HG02623 (cell line): ENCODE measurements at regions not wholly inside any gene's neighbourhood (a gene's known extent, or its start where the extent isn't known, plus 50 kb on each side); places are given as distances from the start of the nearest gene placed in this dataset.

Experiments used
- ATAC-seq: cut with Tn5 transposase; IDR thresholded peaks from one replicate; pipeline ENCODE4 v1.9.1; 2021; ENCODE audit warnings: moderate library complexity; ENCODE audit not compliant: unreplicated experiment

DNA sequence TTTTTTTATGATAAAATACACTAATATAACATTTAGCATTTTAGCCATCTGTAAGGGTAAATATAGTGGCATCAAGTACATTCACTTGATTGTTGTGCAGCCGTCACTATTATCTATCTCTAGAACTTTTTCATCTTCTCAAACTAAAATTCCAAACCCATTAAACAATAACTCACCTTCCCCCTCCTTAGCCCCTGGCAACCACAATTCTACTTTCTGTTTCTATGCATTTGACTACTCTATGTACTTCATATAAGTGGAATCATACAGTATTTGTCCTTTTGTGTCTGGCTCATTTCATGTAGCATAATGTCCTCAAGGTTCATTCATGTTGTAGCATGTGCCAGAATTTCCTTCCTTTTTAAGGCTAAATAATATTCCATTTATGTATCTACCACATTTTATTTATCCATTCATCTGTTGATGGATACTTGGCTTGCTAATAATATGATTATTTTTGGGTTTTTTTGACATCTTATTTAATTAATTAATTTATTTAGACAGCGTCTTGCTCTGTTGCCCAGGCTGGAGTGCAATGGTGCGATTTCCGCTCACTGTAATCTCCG, 69.6 kb upstream of the MACF1 start:
- no peak for ATAC-seq

DNA sequence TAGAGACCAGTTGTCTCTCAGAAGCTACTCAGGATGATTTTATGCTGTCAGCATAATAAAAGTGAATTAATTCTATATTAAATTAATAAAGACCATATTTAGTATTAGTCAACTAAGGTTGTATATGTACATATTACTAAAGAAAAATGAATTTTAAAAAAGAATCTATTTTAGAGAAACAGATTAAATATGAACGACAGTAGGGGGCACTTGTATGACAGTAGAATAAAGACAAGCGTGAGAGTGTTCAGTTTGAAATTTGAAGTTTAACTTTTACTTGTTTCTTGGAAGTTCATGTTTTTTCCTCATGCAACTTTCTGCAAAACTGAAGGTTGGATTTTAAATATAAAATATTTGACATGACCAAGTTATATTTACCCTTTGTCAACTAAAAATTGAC, 67.9 kb upstream of the MACF1 start:
- ATAC-seq, result no peak

DNA sequence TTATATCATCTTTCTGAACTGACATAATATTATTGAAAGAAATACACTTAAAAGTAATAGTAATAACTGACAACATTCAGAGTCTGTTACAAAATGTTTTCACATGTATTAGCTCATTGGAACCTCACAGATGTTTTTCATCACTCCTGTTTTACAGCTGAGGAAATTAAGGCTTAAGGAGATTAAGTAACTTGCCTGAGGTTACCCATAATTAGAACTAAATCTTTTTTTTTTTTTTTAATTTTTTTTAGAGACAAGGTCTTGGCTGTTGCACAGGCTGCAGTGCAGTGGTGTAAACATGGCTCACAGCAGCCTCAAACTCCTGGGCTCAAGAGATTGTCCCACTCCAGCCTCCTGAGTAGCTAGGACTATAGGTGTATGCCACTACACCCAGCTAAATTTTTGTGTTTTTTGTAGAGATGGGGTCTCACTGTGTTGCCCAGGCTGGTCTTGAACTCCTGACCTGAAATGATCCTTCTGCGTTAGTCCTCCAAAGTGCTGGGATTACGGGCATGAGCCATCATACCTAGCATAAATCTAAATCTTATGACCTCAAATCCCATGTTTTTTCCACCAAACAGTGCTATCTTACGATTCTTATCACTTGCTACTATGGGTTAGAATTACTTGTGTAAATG, 64.7 kb upstream of the MACF1 start:
- ATAC-seq, result no peak

DNA sequence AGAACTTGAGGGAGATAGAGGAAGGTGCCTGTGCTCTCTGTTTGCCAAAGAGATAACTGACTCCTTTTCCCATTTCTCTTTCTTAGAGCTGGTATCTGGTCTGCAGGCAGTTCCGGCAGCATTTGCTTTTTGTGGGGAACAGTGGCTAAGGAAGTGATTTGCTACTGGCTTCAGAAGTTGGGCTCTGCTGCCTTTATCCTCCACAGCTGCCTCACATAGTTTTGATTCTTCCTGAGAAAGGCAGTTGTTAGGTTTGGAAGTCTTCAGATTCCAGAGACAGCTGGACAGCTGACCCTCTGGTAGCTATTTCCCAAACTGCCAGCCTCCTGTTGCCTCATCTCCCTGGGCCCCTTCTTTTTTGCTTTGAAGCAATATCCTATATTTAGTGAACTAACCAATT, 62.6 kb upstream of the MACF1 start:
- ATAC-seq, result no peak

DNA sequence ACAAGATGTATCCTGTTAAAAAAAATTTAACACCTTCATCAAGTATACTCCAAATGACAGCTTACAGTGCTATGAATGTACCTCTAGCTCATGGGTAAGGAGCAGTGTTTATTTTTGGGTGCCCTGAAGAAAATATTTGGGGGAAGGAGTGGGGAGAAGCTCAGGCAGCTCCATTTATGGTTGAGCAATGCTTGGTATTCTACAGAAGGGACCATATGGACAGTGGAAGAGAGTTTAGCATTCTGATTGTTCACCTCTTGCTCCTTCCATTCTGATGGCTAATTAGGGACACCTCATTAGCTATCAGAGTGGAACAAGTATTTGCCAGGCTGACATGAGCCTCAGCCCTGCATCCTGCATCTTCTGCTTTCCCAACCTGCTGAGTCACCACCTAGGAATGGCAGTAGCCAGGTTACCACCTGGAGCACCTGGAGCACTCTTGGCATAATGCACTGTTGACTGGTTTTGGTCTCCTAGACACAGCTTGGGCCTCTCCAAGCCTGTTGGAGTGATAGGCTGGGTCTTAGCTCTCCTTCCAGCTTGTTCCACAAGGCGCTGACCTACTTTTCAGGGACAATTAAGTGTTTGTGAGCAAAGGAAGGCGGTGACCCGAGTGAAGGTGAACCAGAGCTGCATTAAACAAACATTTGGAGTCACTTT, 62.0 kb upstream of the MACF1 start:
- no peak for ATAC-seq

DNA sequence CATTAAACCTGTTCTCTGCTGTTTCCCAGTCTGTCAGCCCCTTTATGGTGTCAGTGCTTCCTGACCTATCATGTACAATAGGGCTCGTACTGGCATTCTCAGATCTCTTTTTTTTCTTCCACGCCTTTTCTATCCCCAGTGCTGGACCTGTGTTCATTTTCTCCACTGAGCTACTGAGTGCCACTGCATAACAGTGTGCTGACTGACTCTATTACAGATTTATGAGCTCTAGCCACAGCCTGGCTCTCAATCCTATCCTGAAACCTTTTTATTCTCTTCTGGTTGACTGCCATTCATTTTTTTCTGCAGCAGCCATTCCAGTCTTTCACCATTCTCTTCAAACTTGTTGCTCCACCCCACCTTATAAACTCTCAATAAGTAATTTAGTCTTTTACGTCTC, 59.6 kb upstream of the MACF1 start:
- ATAC-seq, result no peak

DNA sequence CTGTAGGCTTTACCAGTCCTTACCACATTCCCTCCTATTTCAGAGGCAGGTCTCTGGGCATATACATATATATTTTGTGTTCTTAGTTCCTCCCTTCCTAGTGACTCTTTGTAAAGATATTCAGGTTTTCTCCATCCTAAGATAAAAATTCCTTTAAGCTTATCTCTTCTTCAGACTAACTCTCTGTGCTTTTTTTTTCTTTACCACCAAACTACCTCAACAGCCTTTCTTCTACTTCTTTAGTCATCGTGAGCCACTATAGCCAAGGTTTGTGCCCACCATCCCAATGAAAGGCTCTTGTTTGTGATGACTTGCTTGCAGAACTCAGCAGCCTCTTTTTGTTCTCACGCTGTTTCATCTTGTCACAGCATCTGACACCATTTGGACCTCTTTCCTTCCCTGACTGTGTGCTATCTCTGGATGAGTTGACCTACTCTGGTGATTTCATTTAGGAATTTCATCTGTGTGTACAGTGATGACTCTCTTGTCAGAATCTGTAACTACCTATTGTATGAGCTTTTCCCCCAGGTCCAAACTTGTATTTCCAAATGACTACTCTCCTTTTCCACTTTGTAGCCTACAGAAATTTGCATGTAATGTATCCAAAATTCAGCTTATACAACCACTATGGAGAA, 59.0 kb upstream of the MACF1 start:
- ATAC-seq, result no peak

DNA sequence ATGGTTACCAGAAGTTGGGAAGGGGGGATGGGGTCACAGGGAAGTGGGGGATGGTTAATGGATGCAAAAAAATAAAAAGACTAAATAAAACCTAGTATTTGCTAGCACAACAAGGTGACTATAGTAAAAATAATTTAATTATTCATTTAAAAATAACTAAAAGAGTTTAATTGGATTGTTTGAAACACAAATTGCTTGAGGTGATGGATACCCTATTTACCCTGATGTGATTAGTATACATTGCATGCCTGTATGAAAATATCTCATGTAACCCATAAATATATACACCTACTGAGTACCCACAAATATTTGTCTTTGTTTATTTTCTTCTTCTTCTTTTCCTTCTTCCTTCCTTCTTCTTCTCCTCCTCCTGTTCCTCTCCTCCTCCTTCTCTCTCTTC, 57.8 kb upstream of the MACF1 start:
- ATAC-seq, result no peak

DNA sequence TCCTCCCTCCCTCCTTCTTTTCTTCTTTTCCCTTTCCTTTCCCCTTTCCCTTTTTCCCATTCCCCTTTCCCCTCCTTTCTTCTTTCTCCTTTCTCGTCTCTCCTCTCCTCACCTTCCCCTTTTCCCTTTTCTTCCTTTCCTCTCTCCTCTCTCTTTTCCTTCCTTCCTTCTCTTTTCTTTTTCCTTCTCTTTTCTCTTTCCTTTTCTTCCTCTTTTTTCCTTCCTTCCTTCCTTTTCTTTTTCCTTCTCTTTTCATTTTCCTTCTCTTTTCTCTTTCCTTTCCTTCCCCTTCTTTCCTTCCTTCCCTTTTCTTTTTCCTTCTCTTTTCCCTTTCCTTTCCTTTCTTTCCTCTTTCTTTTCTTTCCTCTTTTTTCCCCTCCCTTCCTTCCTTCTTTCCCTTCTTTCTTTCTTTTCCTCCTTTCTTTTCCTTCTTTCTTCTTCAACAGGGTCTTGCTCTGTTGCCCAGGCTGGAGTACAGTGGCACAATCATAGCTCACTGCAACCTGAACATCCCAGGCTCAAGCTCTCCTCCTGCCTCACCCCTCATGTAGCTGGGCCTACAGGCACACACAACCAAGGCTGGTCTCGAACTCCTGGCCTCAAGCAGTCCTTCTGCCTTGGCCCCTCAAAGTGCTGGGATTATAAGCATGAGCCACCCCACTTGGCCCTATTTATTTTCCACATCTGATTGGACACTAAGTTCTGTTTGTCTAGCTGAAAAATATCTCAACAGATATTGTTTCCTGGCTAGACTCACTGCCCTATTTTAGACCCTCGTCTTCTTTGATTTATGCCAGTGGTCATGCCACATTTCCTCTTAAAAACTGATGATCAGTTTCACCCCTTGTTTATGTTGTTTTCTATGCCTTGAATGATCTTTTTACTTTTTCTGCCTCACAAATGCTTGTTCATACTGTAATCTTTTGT, 57.1 kb upstream of the MACF1 start:
- no peak for ATAC-seq

DNA sequence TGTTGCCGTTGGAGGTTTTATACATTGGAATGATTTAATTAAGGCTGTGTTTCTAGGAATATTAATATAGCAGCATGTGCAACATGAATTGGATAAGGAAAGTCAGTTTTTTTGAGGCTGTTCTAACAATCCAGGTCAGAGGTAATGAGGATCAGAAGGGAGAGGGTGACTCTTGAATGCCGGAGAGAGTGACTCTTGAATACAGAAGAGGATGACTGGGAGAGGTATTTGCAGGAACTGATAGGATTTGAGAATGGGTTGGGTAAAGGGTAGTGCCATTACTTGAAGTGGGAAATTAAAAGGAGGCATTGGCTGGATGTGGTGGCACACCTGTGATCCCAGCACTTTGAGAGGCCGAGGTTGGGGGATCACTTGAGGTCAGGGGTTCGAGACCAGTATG, 55.6 kb upstream of the MACF1 start:
- no peak for ATAC-seq

DNA sequence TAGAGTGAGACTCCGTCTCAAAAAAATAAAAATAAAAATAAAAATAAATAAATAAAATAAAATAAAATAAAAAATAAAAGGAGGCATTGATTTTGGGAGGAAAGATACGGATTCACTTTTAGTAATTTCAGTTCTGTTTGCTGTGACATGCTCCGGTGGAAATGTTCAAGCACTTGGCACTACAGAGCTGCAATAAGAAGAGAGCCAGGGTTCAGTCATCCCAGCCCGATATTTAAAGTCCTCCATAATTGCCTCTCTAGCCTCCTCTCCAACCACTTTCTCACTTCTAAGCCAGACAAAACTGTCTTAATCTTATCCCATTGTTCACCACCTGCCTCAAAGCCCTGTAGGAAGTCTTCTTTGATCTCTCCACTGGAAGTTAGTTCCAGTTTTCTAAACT, 55.0 kb upstream of the MACF1 start:
- no peak for ATAC-seq

DNA sequence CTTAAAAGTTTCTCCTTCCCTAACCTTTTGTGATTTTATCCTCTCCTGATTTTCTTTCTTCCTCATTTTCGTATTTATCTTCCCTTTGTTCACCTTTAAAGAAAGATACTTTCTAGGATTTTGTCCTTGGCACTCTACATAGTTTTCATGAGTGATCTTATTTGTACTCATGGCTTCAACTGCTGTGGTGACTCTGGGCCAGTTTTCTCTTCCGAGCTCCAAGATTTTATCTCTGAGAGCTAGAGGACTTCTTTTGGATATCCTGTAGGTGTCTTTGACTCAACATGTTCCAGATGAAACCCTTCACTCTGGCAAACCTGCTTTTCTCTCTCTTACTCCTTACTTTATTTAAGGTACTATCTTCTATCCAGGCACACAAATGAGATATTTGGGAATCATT, 53.7 kb upstream of the MACF1 start:
- no peak for ATAC-seq

DNA sequence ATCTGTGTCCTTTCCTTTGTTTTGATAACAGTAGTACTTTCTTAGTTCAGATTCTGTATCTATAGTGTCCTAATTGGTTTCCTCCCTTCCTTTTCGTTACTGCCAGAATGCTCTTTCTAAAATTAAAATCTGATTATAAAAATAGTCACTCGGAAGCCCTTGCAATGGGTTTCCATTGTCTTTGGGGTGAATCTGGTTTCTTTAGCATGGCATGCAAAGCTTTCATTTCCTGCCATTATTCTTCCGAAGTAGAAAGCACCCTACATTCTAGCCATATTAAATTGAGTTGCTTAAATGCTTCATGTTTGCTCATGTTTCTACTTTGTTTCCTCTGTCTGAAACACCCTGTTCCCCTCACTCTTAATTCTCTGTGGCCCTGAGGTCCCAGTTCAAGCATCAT, 53.2 kb upstream of the MACF1 start:
- ATAC-seq, result no peak

DNA sequence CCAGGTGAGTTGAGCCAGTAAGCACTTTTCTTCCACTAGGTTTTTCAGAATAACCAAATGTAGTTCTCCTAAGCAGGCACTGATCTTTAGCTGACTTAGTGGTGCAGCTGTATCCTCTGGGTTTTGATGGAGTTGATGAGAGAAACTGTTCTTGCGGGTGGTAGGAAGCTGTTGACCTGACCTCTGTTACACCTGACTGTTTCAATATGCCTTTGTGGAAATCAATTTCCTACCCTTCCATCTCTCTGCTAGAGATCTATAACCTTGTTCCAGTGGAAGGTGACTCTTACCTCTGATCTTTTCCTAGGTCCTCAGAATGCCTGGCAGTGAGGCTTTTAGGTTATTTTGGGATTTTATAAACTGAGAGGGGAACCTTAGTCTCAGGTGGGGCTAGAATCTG, 51.6 kb upstream of the MACF1 start:
- no peak for ATAC-seq

DNA sequence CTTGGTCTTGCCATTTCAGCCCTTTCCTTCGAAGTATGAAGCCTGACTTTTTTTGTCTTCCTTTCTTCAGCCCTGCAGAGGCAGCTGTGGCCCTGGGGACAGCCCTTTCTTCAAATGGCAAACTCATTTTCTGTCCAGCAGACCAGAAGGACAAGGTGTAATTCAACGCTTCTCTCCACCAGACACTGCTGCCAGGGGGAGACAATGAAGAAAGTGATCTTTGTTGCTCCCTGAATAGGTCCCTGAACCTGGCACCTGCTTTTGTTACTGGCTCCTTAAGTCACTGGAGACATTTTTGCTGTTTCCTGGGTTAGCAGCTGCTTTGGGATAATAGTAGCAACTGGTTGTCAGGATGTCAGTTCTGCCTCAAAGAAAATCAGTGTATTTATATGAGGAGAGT, 50.8 kb upstream of the MACF1 start:
- ATAC-seq, result no peak

DNA sequence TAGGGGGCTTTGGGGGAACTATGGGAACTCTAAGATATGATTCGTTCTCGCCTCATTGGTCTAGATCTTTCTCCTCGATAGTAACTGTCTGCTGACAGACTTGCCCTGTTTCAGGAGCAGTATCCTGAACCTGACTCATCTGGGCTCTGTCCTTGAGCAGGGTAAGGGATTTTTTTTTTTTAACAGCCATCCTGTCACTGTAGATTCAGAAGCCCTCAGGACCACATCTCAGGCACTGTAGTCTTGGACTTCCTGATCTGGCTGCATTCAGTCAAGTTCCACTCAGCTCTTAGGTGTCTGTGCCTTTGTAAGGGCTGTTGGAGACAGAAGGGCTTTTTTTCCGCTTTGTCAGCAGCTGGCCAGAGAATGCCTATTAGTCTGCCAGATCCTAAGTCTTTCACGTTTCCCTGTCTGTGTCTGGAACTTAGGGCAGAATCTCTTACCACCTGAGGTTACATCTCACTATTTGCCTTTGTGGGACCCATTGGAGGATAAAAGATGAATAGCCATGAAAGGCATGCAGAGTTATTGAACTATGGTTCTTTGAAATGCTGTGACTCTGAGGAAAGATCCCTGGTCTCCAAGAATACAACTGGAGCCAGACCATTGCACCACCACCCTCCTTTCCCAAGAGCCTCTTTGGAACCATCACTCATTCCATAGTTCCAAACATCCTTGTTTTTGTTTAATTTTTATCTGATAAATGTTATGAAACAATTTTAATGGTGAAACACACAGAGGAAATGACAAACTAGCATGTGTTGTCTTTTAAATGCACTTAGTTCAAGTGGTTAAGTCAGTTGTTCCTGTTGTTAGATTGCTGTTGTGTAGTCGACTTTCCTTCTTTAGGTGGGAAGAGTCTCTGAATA, 49.7 kb upstream of the MACF1 start:
- no peak for ATAC-seq
